SK-N-MC (cell line): ENCODE measurements at regions not wholly inside any gene's neighbourhood (a gene's known extent, or its start where the extent isn't known, plus 50 kb on each side); places are given as distances from the start of the nearest gene placed in this dataset.

Source experiments
- EZH2 ChIP-seq: fragments of 200-600 bp; sonication (generic); IDR thresholded peaks from one replicate; pipeline ENCODE4 v1.6.1; 2017; ENCODE audit warnings: antibody characterized with exemption
- POLR2AphosphoS5 ChIP-seq: IDR thresholded peaks from 2 replicates; pipeline ENCODE4 v1.6.1; 2012; ENCODE audit warnings: mild to moderate bottlenecking, low read depth, low read length, borderline replicate concordance

GRCh38 chr2:2696733-2697455, 365.8 kb upstream of the MYT1L start:
- TF ChIP-seq POLR2AphosphoS5 (no peak), EZH2 (no peak)
